ENCODE measurements at regions not wholly inside any gene's neighbourhood (a gene's known extent, or its start where the extent isn't known, plus 50 kb on each side); places are given as distances from the start of the nearest gene placed in this dataset.
A peak's percentile ranks its signal among the peaks of the same experiment; 100 is the strongest.

DNA sequence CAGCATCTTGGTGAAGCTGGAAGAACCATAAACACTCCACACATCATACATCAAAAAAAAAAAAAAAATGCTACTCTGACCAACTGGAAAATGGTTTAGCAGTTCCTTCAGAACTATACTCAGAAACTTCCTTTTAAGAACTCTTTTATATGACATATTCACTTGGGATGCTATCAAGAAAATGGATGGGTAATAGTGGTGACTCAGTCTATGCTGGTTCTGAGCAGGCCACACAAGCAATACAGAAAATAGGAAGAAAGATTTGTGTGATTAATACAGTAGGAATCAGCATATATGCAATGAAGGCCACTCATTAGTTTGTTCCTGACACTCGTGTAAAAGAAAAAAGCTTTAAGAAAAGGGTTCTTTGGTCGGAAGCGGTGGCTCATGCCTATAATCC, 123.5 kb upstream of the FAT4 start:
- TF ChIP-seq, protein P1, sequence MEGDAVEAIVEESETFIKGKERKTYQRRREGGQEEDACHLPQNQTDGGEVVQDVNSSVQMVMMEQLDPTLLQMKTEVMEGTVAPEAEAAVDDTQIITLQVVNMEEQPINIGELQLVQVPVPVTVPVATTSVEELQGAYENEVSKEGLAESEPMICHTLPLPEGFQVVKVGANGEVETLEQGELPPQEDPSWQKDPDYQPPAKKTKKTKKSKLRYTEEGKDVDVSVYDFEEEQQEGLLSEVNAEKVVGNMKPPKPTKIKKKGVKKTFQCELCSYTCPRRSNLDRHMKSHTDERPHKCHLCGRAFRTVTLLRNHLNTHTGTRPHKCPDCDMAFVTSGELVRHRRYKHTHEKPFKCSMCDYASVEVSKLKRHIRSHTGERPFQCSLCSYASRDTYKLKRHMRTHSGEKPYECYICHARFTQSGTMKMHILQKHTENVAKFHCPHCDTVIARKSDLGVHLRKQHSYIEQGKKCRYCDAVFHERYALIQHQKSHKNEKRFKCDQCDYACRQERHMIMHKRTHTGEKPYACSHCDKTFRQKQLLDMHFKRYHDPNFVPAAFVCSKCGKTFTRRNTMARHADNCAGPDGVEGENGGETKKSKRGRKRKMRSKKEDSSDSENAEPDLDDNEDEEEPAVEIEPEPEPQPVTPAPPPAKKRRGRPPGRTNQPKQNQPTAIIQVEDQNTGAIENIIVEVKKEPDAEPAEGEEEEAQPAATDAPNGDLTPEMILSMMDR (IDR thresholded peaks at IDR 0.05; ENCODE audit: insufficient read depth, low read length, severe bottlenecking) = no peak
- DNase-seq (ENCODE audit: low read depth) (peak; percentile 85), FAIRE-seq (no peak)
- Histone ChIP-seq H3K27me3 (ENCODE audit: control insufficient read depth, insufficient read depth, low read length) (no peaks in the 10 kb centered on the region), H3K36me3 (ENCODE audit: control insufficient read depth, insufficient read depth, low read length) (no peaks in the 10 kb centered on the region), H3K4me3 (ENCODE audit: low read depth, low read length) (no peak overlapping the region)

DNA sequence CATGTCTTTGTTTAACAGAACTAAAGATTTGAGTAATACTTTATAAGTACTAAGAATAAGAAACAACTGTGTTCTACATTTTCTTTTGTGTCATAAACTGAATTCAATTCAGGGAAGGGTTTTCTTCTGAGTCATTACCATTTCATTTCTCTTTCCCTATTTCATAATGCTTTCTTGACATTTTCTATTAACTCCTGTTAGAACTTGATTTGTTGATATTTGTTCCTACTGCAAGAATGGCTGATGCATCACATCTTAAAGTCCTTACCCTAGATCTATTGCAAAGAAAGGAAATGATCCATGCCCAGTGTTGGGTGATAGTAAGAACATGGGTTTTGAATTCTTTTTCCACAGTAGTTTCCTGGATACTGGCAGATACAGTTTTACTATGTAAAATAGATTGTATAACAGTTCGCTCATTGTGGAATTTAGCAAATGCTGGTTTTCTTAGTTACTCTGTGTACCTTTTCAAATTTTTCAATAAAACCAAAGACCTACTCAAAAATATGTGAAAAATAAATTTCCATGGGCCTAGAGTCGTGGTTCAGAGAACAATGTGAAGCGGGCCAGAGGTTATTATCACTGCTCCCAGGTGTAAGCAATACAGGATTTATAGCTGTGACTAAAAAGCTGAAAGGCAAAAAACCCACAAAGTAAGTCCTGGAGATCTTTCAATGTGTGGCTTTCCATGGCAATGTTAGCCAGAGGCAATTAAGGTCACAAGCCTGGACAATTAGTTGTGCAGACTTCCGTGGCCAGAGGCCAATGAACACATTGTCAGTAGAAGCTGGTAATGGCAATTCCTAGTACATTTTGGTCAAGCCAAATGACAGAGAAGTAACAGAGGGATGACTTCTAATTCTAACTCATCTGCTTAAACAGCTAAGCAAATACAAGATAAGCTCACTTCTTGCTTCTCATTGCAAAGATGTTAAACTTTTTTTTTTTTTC, 127.3 kb upstream of the FAT4 start:
- FAIRE-seq (peak; percentile 82), DNase-seq (ENCODE audit: low read depth) (peak; percentile 98)
- TF ChIP-seq, protein P1 (IDR thresholded peaks at IDR 0.05; ENCODE audit: insufficient read depth, low read length, severe bottlenecking) = no peak
- Histone ChIP-seq H3K36me3 (ENCODE audit: control insufficient read depth, insufficient read depth, low read length) (no peaks in the 10 kb centered on the region), H3K4me3 (ENCODE audit: low read depth, low read length) (no peak overlapping the region), H3K27me3 (ENCODE audit: control insufficient read depth, insufficient read depth, low read length) (no peaks in the 10 kb centered on the region)

DNA sequence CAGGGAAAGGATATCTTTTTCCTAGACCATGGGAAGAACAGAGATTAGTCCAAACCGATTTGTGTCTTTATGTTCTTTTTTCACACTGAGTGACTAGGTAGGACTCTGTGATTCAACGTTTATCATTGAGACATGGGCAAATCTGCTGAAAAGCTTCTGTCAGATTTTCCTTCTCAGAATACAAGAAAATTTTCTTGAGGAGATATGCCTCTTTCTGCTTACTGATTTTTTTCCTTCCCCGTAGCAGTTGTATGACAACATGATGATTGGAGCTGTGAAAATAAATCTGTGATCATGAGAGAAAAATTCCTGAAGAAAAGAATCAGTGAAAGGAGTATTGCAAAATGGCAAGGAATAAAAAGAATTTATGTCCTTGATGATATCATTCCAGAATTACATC, 130.6 kb upstream of the FAT4 start:
- H3K27me3 ChIP-seq (ENCODE audit: control insufficient read depth, insufficient read depth, low read length) = no peaks in the 10 kb centered on the region
- no peaks in the 10 kb centered on the region for H3K36me3 ChIP-seq (ENCODE audit: control insufficient read depth, insufficient read depth, low read length)
- no peak overlapping the region for H3K4me3 ChIP-seq (ENCODE audit: low read depth, low read length)
- TF ChIP-seq, protein P1 (IDR thresholded peaks at IDR 0.05; ENCODE audit: insufficient read depth, low read length, severe bottlenecking) = no peak
- DNase-seq (ENCODE audit: low read depth) (peak; percentile 15), FAIRE-seq (no peak)

DNA sequence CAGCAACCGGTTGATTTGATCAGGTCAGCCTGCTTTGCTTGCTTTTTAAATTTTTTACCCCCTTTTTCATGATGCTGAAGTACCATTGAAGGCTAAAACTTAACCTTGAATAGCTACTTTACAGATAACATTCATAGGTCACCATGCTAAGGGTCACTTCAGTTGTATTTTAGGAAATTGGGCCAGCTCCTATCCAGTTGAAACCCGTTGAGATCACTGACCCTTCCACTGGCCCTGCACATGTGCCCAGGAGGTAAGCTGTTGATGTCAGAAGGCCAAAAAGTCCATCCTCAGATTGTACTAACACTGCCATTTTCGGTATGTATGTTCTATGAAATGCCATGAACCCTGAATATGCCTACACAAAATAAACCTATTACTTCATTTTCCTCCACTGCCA, 133.0 kb upstream of the FAT4 start:
- no peaks in the 10 kb centered on the region for H3K36me3 ChIP-seq (ENCODE audit: control insufficient read depth, insufficient read depth, low read length)
- no peak overlapping the region for H3K4me3 ChIP-seq (ENCODE audit: low read depth, low read length)
- TF ChIP-seq, protein P1 (IDR thresholded peaks at IDR 0.05; ENCODE audit: insufficient read depth, low read length, severe bottlenecking) = no peak
- FAIRE-seq = no peak
- DNase-seq (ENCODE audit: low read depth) = no peak
- no peaks in the 10 kb centered on the region for H3K27me3 ChIP-seq (ENCODE audit: control insufficient read depth, insufficient read depth, low read length)

DNA sequence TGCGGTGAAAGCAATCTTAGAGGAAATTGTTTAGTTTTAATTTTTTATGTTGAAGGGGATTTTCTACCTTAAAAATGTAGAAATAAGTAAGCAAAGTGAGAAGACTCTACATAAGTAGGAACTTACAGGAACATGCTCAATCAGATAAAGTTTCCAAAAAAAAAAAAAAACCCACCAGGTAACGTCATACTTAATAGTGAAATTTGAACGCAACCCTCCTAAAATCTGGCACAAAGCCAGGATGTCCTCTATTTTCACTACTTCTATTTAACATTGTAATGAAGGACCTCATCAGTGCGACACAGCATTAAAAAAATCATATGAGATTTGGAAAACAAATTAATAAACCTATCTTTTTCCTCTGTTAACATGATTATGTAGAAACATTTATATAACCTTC, 135.0 kb upstream of the FAT4 start:
- no peak for FAIRE-seq

More for the DNA sequence above, 135.0 kb upstream of the FAT4 start:
- no peak for DNase-seq (ENCODE audit: low read depth)
- TF ChIP-seq, protein P1 (IDR thresholded peaks at IDR 0.05; ENCODE audit: insufficient read depth, low read length, severe bottlenecking) = no peak
- no peaks in the 10 kb centered on the region for H3K27me3 ChIP-seq (ENCODE audit: control insufficient read depth, insufficient read depth, low read length)
- H3K36me3 ChIP-seq (ENCODE audit: control insufficient read depth, insufficient read depth, low read length) = no peaks in the 10 kb centered on the region
- H3K4me3 ChIP-seq (ENCODE audit: low read depth, low read length) = no peak overlapping the region

All from bronchial epithelial cell (primary cell).